Hematopoietic multipotent progenitor cell treated with erythropoietin and hydrocortisone succinate and interleukin-3 and kit ligand, for 6 days (in vitro differentiated cells): ENCODE measurements at regions not wholly inside any gene's neighbourhood (a gene's known extent, or its start where the extent isn't known, plus 50 kb on each side); places are given as distances from the start of the nearest gene placed in this dataset.
"Not testable (repeated sequence)": the region's sequence is repeated elsewhere in the genome, so short reads cannot be mapped to it uniquely, and the experiment has no call there.

Experiments used
- DNase-seq: peaks from one replicate; pipeline ENCODE4 v3.0.0-alpha.2; 2015

- no peak for DNase-seq
These were observed 59.3 kb downstream of the EBLN2 start for GRCh38 chr3:73120710-73121109.

DNA sequence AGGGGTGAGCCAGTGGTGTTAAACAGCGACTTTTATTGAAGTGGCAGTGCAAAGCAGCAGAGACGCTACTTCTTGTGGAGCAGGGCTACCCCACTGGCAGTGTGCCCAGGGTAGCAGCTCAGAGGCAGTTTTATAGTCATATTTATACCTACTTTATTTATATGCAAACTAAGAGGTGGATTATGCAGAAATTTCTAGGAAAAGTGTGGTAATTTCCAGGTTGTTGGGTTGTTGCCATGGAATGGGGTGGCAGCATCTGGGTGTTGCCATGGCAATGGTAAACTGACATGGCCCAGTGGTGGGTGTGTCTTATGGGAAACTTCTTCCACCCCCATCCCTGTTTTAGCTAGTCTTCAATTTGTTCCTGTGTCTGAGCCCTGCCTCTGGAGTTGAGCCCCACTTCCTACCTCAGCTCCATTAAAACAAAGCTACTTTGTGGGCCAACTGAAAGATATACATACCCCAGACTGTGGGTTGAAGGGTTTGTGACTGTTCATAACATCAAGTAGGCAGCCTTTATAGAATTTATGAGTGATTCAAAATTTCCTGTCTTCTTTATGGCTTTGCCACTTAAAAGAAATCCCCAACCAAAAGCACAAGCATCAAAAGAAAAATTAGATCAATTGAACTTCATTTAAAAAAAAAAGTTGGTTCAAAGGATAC, 60.3 kb downstream of the EBLN2 start:
- DNase-seq, result no peak

- no peak for DNase-seq
These were observed 72.6 kb downstream of the EBLN2 start for GRCh38 chr3:73134034-73134433.

DNA sequence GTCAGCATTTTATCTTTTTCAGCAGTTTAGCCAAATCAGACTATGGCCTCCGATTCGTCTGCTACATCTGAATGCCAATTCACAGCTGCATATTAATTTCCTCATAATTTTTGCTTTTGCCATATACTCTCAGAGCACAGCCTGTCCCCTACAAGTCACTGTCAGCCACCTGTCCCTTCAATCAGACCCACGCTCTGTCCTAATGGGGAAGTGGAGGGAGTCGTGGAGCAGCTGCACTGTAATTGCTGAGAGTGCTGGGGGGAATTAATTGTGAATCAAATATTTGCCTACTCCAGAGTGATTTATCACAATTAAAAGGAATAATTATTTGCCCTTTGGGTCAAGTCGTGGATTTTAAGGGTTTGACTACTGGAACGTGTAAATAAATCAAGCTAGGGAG, 75.5 kb downstream of the EBLN2 start:
- no peak for DNase-seq

- DNase-seq, result no peak
These were observed 76.4 kb downstream of the EBLN2 start for GRCh38 chr3:73137736-73138403.

- DNase-seq, result no peak
These were observed 79.4 kb downstream of the EBLN2 start for GRCh38 chr3:73140772-73141442.

GRCh38 chr3:73141525-73141924, 80.1 kb downstream of the EBLN2 start:
- DNase-seq, result no peak

GRCh38 chr3:73143401-73143800, 81.9 kb downstream of the EBLN2 start:
- DNase-seq, result no peak

DNA sequence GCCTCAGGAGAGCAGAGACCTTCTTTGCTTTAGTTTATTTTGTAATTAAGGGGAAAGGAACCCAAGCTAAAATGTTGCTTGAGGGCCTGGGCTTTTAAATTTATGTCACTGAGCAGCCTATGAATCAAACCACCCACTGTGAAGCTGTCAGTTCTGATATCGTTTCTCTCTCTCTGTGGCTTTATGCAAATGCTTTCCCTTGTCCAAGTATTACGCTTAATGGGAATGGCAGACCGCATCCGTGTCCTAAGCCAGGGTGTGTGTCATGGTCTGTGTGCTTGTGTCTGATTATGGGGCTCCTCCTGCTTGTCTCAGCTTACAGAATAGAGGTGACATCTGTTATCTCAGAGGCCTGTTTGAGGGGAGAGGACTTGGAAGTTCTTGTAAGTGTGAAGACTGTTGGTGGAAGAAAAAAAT, 82.4 kb downstream of the EBLN2 start:
- peak; percentile 91 for DNase-seq

DNA sequence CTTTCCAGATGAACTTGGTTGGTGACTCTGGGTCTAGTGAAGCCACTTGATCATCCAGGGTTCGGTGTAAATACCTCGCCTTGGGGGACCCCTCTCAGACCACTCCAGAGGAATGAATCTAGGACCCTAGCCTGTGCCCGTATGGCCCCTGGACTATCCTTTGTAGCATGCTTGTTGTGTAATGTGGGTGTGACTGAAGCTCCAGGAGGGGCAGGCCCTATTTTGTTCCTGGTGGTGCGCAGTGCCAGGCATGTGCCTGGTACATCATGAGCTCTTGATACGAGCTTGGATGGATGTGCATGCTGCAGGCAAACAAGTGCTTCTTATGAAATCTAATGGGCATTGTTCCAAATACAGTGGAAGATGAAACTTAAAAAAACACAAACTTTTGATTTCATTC, 82.8 kb downstream of the EBLN2 start:
- DNase-seq, result peak; percentile 72

DNA sequence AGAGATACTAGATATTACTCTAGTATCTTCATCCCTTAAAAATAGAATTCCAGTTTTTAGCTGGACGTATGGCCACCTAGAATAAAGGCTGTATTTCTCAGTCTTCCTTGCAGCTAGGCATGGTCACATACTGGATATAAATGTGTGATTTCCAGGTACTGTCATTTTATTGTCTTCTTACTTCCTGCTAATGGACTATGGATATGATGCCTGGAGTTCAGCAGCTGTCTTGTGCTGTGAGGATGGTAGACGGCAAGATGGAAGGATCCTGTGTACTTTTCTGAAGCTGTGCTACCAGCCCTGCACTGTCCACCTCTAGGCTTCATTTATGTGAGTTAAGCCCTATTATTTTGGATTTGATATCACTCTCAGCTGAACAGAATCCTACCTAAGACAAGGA, 83.4 kb downstream of the EBLN2 start:
- no peak for DNase-seq

DNA sequence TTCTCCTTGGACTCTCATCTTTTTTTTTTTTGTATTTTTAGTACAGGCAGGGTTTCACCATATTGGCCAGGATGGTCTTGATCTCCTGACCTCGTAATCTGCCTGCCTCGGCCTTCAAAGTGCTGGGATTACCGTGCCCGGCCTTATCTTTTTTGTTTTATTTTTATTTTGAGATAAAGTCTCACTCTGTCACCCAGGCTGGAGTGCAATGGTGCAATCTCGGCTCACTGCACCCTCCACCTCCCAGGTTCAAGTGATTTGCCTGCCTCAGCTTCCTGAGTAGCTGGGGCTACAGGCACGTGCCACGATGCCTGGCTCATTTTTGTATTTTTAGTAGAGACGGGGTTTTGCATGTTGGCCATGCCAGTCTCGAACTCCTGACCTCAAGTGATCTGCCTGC, 86.0 kb downstream of the EBLN2 start:
- not testable (repeated sequence) for DNase-seq

- DNase-seq, result no peak
These were observed 86.7 kb downstream of the EBLN2 start for GRCh38 chr3:73148206-73148605.

DNA sequence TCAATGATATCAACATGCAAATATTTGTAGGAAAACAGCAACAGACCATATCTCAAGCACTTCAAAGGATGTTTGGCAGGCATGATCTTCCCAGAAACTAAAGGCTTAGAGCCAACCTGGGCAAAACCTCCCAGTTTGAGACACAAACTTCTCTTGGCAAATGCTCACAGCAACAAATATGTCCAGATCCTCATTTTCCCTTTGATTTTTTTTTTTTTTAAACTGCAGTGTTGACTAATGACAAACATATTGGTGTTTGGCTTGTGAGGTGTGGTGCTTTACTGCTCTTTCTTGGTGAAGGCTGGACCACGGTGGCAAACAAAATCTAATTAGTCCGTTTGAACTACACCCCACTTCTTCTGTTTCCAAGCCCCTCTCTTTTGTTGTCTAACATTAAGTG, 87.2 kb downstream of the EBLN2 start:
- no peak for DNase-seq

GRCh38 chr3:73150369-73151130, 89.1 kb downstream of the EBLN2 start:
- DNase-seq, result peak; percentile 55

DNA sequence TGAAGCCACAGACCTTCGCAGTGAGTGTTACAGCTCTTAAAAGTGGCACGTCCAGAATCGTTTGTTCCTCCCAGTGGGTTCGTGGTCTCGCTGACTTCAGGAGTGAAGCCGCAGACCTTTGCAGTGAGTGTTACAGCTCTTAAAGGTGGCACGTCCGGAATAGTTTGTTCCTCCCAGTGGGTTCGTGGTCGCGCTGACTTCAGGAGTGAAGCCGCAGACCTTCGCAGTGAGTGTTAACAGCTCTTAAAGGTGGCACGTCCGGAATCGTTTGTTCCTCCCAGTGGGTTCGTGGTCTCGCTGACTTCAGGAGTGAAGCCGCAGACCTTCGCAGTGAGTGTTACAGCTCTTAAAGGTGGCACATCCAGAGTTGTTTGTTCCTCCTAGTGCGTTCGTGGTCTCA, 91.1 kb downstream of the EBLN2 start:
- not testable (repeated sequence) for DNase-seq

DNA sequence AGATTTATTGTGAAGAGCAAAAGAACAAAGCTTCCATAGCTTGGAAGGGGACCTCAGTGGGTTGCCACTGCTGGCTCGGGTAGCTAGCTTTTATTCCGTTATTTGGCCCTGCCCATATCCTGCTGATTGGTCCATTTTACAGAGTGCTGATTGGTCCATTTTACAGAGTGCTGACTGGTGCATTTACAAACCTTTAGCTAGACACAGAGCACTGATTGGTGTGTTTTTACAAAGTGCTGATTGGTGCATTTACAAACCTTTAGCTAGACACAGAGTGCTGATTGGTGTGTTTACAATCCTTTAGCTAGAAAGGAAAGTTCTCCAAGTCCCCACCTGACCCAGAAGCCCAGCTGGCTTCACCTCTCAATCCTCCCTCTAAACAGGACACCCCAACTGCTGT, 91.6 kb downstream of the EBLN2 start:
- DNase-seq, result not testable (repeated sequence)

DNA sequence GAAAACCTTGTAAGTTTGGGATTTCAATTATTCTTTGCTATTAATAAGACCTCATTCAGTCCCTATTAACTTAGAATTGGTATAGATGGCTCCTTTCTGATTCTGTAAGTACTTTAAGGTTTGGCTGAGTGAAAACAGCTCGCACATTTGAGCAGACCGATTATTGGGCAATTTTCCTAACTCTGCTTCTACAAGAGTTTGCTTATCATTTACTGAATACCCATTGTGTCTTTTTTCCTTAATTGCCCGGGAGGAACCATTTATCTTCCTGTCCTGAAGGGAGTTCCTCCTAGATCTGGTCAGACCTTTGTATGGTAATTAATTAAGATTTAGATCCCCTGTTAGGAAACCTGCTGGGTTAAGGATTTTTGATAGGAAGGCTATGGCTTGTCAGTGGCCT, 92.8 kb downstream of the EBLN2 start:
- DNase-seq, result not testable (repeated sequence)

GRCh38 chr3:73155441-73155840, 94.0 kb downstream of the EBLN2 start:
- DNase-seq, result not testable (repeated sequence)

GRCh38 chr3:73164622-73165021, 103.2 kb downstream of the EBLN2 start:
- DNase-seq, result no peak

- no peak for DNase-seq
These were observed 114.2 kb downstream of the EBLN2 start for GRCh38 chr3:73175698-73176097.

GRCh38 chr3:73176941-73177340, 115.5 kb downstream of the EBLN2 start:
- DNase-seq, result no peak

DNA sequence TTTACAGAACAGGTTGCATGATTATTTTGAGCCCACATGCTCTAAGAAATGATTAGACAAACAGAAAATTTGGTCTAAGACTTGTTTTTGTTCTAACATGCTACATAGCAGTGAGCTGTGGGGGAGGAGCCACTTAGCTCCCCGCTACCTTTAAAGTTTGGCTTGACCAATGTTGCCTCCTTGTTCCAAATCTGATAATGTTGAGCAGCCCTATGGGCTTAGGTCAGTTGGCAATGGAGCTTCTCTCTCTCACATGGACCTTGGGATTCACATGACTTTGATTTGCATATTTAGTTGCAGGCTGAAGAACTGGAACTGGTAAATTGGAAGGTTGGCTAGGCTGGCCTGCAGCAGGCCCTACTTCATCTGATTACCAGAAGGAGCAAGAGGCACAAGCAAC, 116.4 kb downstream of the EBLN2 start:
- no peak for DNase-seq

GRCh38 chr3:73179601-73180000, 118.1 kb downstream of the EBLN2 start:
- no peak for DNase-seq
